ENCODE measurements at regions not wholly inside any gene's neighbourhood (a gene's known extent, or its start where the extent isn't known, plus 50 kb on each side); places are given as distances from the start of the nearest gene placed in this dataset.
A peak's percentile ranks its signal among the peaks of the same experiment; 100 is the strongest.

DNA sequence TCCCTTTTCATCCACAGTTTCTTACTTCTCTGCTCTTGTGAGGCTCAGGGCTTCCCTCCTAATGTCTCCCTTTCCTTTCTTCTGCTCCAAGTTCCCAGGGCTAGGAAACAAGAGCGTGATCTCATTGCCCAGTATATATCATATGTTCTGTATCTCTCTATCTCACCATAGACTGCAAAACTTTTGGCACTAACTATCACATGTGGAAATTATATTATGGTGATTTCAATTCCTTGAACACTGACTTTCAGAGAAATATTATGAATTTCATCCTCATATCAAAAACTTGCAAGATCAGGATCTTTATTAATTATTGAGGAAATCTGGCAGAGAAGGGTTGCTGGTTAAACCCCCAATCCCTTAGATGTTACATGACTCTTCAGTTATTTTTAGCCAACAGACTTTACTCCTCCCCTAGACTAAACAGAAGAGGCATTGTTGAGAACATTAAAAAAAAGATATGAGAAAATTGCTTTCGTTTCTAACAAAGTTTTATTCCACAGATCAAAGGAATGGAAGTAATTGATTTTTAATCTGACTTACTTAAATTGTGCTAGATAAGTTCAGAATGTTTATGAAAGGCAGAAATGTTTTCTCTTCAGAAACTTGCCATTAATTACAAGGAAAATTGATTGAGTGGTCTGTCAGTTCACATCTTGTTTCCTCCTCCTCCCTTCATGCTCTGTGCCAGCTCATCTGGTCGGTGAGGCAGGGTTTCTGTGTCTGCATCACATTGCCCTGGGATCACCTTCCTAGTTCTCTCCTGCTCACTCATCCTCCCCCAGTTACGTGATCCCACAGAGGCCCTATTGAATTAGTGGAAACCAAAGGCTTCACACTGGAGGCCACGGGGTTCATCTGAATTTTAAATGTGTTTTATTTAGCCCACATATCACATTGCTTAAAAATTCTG, 378.5 kb downstream of the LMO7 start:
- Histone ChIP-seq H3K36me3 (no peaks in the 10 kb centered on the region), H3K9me3 (no peaks in the 10 kb centered on the region), H3K27me3 (no peaks in the 10 kb centered on the region), H3K27ac (peak overlapping the region in 7 of 10 donors; percentile 4 to 60 (median 45)), H3K4me3 (no peak overlapping the region), H3K4me1 (peaks cover 0 to 23% (median 10%) of the 10 kb centered on the region in 9 donors)
- peak in 1 of 2 donors; percentile 4 for DNase-seq
- 36 to 38% methylated on average over 5 of the region's 5 CpGs for WGBS, 2 donors
- peak in 6 of 8 donors; percentile 35 to 82 (median 68) for ATAC-seq
- intact Hi-C loops (cut with DNase I) = loop anchor here in 7 of 10 donors (1.0 to 10.0 kb wide), 5 partner anchors 112 to 460 kb away; no protein-coding TSS in a partner anchor
- TF ChIP-seq, protein P1, sequence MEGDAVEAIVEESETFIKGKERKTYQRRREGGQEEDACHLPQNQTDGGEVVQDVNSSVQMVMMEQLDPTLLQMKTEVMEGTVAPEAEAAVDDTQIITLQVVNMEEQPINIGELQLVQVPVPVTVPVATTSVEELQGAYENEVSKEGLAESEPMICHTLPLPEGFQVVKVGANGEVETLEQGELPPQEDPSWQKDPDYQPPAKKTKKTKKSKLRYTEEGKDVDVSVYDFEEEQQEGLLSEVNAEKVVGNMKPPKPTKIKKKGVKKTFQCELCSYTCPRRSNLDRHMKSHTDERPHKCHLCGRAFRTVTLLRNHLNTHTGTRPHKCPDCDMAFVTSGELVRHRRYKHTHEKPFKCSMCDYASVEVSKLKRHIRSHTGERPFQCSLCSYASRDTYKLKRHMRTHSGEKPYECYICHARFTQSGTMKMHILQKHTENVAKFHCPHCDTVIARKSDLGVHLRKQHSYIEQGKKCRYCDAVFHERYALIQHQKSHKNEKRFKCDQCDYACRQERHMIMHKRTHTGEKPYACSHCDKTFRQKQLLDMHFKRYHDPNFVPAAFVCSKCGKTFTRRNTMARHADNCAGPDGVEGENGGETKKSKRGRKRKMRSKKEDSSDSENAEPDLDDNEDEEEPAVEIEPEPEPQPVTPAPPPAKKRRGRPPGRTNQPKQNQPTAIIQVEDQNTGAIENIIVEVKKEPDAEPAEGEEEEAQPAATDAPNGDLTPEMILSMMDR (IDR thresholded peaks at IDR 0.05) = no peak

DNA sequence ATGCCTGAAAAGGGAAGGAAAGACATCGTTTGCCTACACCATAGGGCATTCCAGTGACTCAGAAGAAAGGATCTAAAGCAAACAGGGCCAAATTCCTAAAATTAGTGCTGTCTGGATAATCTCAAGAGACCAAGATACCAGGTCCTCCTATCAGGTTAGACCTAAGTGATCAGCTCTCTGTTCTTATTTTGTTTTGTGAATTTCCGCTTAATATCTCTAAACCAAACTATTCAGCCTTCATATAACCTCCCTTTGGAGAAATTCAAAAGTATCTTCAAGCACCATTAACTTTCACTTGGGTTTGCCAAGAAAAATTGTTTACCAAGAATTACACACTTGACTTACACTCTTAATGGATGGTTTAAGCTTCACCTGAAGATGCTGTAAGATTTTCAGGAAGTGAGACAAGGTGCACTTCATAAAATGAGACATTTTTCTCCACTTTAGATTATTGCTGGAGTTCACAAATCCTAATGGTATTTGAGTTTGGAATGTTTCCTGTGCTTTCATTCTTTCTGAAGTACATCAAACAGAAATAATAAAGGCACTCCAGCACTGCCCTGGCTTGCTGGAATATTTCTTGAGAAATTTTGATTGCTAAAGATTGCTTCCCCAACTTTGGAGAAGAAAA, 376.1 kb downstream of the LMO7 start:
- WGBS, 2 donors = 47% methylated on average over 2 of the region's 2 CpGs
- H3K27me3 ChIP-seq = no peaks in the 10 kb centered on the region
- H3K36me3 ChIP-seq = no peaks in the 10 kb centered on the region
- no peak overlapping the region for H3K27ac ChIP-seq
- TF ChIP-seq, protein P1 (IDR thresholded peaks at IDR 0.05) = no peak
- H3K4me1 ChIP-seq = peaks cover 0 to 23% (median 10%) of the 10 kb centered on the region in 9 donors
- DNase-seq (no peak), ATAC-seq (no peak)
- H3K4me3 ChIP-seq = no peak overlapping the region
- no peaks in the 10 kb centered on the region for H3K9me3 ChIP-seq
- intact Hi-C loops (cut with DNase I) = loop anchor here in 2 of 10 donors (5.0 to 10.0 kb wide), 3 partner anchors 110 to 463 kb away; no protein-coding TSS in a partner anchor

DNA sequence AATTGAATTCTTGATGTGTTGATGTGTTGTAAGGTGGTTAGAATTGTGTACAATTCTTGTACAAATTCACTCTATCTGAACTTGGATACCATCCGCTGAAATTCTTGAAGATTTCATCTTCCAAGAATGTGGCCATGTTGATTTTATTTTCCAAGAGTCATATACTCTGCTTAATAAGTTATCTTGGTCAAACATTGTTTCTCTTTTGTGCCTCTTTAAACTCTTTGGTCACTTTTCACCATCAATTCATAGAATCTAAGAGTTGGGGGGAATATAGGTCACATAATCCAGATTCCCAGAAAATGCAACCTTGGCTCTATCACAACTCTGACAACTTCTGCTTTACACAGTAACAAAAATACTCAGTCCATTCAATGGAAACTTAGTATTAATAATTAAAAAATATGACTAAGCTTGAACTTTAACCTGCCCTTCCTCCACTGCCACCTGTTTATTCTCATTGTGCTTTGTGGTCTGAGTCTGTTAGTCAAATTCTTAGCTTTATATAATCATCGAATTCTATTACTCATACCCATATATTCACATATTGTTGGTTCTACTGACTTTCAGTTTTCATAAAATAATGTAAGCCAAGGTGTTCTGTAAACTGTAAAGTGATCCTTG, 373.2 kb downstream of the LMO7 start:
- DNase-seq (no peak), ATAC-seq (no peak)
- Histone ChIP-seq H3K27ac (no peak overlapping the region), H3K27me3 (no peaks in the 10 kb centered on the region), H3K36me3 (no peaks in the 10 kb centered on the region), H3K4me1 (peaks cover 0 to 28% (median 11%) of the 10 kb centered on the region in 9 donors), H3K9me3 (no peaks in the 10 kb centered on the region), H3K4me3 (no peak overlapping the region)
- intact Hi-C loops (cut with DNase I) = loop anchor here in 1 of 10 donors (10.0 kb wide), 1 partner anchor 105 kb away; no protein-coding TSS in a partner anchor
- TF ChIP-seq, protein P1 (IDR thresholded peaks at IDR 0.05) = no peak
- 88 to 89% methylated on average over 2 of the region's 2 CpGs for WGBS, 2 donors

DNA sequence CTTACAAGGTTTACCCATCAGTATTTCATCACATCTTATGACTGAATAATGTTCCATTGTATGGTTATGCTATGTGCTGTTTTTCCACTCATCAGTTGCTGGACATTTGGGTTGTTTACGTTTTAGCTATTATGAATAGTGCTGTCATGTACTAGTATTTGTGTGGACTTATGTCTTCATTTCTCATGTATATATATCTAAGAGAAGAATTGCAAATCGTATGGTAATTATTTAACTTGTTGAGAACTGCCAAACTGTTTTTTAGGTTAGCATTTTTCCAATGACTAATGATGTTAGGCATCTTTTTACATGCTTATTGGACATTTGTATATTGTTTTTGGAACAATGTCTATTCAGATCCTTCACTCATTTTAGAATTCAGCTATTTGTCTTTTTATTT, 368.3 kb downstream of the LMO7 start:
- intact Hi-C loops (cut with DNase I) = loop anchor here in 3 of 10 donors (5.0 to 10.0 kb wide), 3 partner anchors 97 to 698 kb away; no protein-coding TSS in a partner anchor
- no peak for ATAC-seq

More for the DNA sequence above, 368.3 kb downstream of the LMO7 start:
- Histone ChIP-seq H3K27me3 (no peaks in the 10 kb centered on the region), H3K4me3 (no peak overlapping the region), H3K36me3 (no peaks in the 10 kb centered on the region), H3K4me1 (peaks cover 0 to 22% (median 5%) of the 10 kb centered on the region in 9 donors), H3K27ac (no peak overlapping the region), H3K9me3 (no peaks in the 10 kb centered on the region)
- TF ChIP-seq, protein P1 (IDR thresholded peaks at IDR 0.05) = no peak
- DNase-seq = no peak
- 76 to 85% methylated on average over 2 of the region's 2 CpGs for WGBS, 2 donors
